Stomach (tissue), 8 donors: ENCODE measurements at regions not wholly inside any gene's neighbourhood (a gene's known extent, or its start where the extent isn't known, plus 50 kb on each side); places are given as distances from the start of the nearest gene placed in this dataset.

Experiments
- DNase-seq, 2 donors: peaks; one replicate each; pipeline versions ENCODE4 v3.0.0 to v3.0.0-alpha.2; 2013 to 2019
- H3K27ac ChIP-seq, 5 donors: fragments of 200-600 bp in 4 of 5; sonication (generic) in 4 of 5; one replicate each; pipeline ENCODE4 v1.5.1; 2013 to 2019; ENCODE audit warnings: mild to moderate bottlenecking in 1 of 5, moderate library complexity in 1 of 5
- H3K27me3 ChIP-seq, 3 donors: fragments of 200-600 bp; sonication (generic); one replicate each; pipeline ENCODE4 v1.5.1; 2017 to 2019; ENCODE audit warnings: mixed run types in 1 of 3
- H3K36me3 ChIP-seq, 4 donors: fragments of 200-600 bp; sonication (generic); 1 replicate in 3 of 4; 2 replicates in 1 of 4; pipeline ENCODE4 v1.5.1; 2016 to 2019
- H3K4me1 ChIP-seq, 4 donors: fragments of 200-600 bp; sonication (generic); one replicate each; pipeline ENCODE4 v1.5.1; 2016 to 2019
- H3K4me3 ChIP-seq, 4 donors: fragments of 200-600 bp; sonication (generic) in 3 of 4; one replicate each; pipeline ENCODE4 v1.5.1; 2016 to 2019; ENCODE audit warnings: mild to moderate bottlenecking in 1 of 4
- H3K9me3 ChIP-seq, 4 donors: fragments of 200-600 bp; sonication (generic); one replicate each; pipeline ENCODE4 v1.5.1; 2016 to 2019
- CTCF ChIP-seq, 7 experiments: fragments of 450-650 bp in 4 of 7; fragments of 200-600 bp in 3 of 7; sonication (generic) in 3 of 7; IDR thresholded peaks; one replicate each; pipeline ENCODE4 v1.5.1; 2016 to 2019; ENCODE audit warnings: antibody characterized with exemption in 7 of 7, control low read depth in 2 of 7, mild to moderate bottlenecking in 1 of 7
- EP300 ChIP-seq: sonication (generic); formaldehyde crosslinking; IDR thresholded peaks from one replicate; pipeline ENCODE4 v1.6.1; 2017; ENCODE audit warnings: antibody characterized with exemption
- POLR2A ChIP-seq, 4 donors: fragments of 450-650 bp; IDR thresholded peaks; one replicate each; pipeline ENCODE4 v1.6.1; 2016; ENCODE audit warnings: antibody characterized with exemption in 4 of 4, control low read depth in 2 of 4, mild to moderate bottlenecking in 1 of 4, moderate library complexity in 1 of 4
- POLR2AphosphoS5 ChIP-seq, 3 donors: sonication (generic); formaldehyde crosslinking; IDR thresholded peaks; one replicate each; pipeline ENCODE4 v1.6.1; 2016; ENCODE audit warnings: antibody characterized with exemption in 3 of 3
- WGBS, 5 donors: extraction: QIAGEN DNeasy Blood & Tissue Kit in 3 of 5; methylation state at CpG; one replicate each; pipeline versions ENCODE4 v1.1.5 to v1.1.7; 2013 to 2018; 5-methylcytosine and 5-hydroxymethylcytosine counted together
- intact Hi-C: fragments of 100-400 bp; cut with DNase I; formaldehyde crosslinking; loops from one replicate; pipeline ENCODE4 v1.15.1; 2023; ENCODE audit warnings: low total_unique reads
- donor health status: healthy with polysubstance abuse.
- donor health status: Bipolar disorder and iron deficiency.
- donor health status: healthy.

GRCh38 chr18:46373131-46373530, 268.9 kb downstream of the HAUS1 start:
- TF ChIP-seq POLR2A (IDR thresholded peaks at IDR 0.05) (no peak), CTCF (IDR thresholded peaks at IDR 0.05) (no peak), EP300 (no peak), POLR2AphosphoS5 (IDR thresholded peaks at IDR 0.05) (no peak)

GRCh38 chr18:46373791-46374190, 269.6 kb downstream of the HAUS1 start:
- intact Hi-C loops = no loop called here
- peak in 1 of 2 donors; percentile 26 for DNase-seq
- TF ChIP-seq POLR2AphosphoS5 (IDR thresholded peaks at IDR 0.05) (no peak), EP300 (no peak), POLR2A (IDR thresholded peaks at IDR 0.05) (no peak), CTCF (IDR thresholded peaks at IDR 0.05) (no peak)
- H3K4me1 ChIP-seq = no peaks in the 10 kb centered on the region
- no peak overlapping the region for H3K4me3 ChIP-seq
- H3K9me3 ChIP-seq = no peaks in the 10 kb centered on the region
- no peak overlapping the region for H3K27ac ChIP-seq
- WGBS, 5 donors = 73 to 85% (median 78%) methylated on average over 6 to 7 of the region's 7 CpGs
- H3K36me3 ChIP-seq = no peaks in the 10 kb centered on the region
- H3K27me3 ChIP-seq = no peaks in the 10 kb centered on the region

More at GRCh38 chr18:46373131-46373530, 268.9 kb downstream of the HAUS1 start:
- intact Hi-C loops = no loop called here
- H3K27ac ChIP-seq = no peak overlapping the region
- no peak overlapping the region for H3K4me3 ChIP-seq
- no peaks in the 10 kb centered on the region for H3K27me3 ChIP-seq
- WGBS, 5 donors = 58 to 73% (median 63%) methylated on average over 2 of the region's 2 CpGs
- H3K4me1 ChIP-seq = no peaks in the 10 kb centered on the region
- no peaks in the 10 kb centered on the region for H3K36me3 ChIP-seq
- H3K9me3 ChIP-seq = no peaks in the 10 kb centered on the region
- DNase-seq = no peak

- Histone ChIP-seq H3K36me3 (no peaks in the 10 kb centered on the region), H3K27ac (no peak overlapping the region), H3K4me3 (no peak overlapping the region), H3K27me3 (no peaks in the 10 kb centered on the region), H3K4me1 (no peaks in the 10 kb centered on the region), H3K9me3 (no peaks in the 10 kb centered on the region)
- TF ChIP-seq POLR2AphosphoS5 (IDR thresholded peaks at IDR 0.05) = no peak
- TF ChIP-seq CTCF (IDR thresholded peaks at IDR 0.05) = no peak
- TF ChIP-seq EP300 = no peak
- no peak for TF ChIP-seq POLR2A (IDR thresholded peaks at IDR 0.05)
- WGBS, 5 donors = 31 to 48% (median 43%) methylated on average over 6 of the region's 6 CpGs
- peak; percentile 27 to 63 for DNase-seq
- intact Hi-C loops = no loop called here
Measured at GRCh38 chr18:46374850-46375249, 270.7 kb downstream of the HAUS1 start.

GRCh38 chr18:46377557-46377956, 273.4 kb downstream of the HAUS1 start:
- intact Hi-C loops = no loop called here
- H3K36me3 ChIP-seq = no peaks in the 10 kb centered on the region
- DNase-seq = no peak
- WGBS, 5 donors = 80 to 96% (median 91%) methylated on average over 1 of the region's 1 CpG
- H3K4me3 ChIP-seq = no peak overlapping the region
- H3K4me1 ChIP-seq = no peaks in the 10 kb centered on the region
- H3K9me3 ChIP-seq = no peaks in the 10 kb centered on the region
- H3K27me3 ChIP-seq = no peaks in the 10 kb centered on the region
- no peak overlapping the region for H3K27ac ChIP-seq
- TF ChIP-seq POLR2AphosphoS5 (IDR thresholded peaks at IDR 0.05) = no peak
- no peak for TF ChIP-seq POLR2A (IDR thresholded peaks at IDR 0.05)
- TF ChIP-seq EP300 = no peak
- TF ChIP-seq CTCF (IDR thresholded peaks at IDR 0.05) = no peak
